HepG2 (cell line): ENCODE measurements at regions not wholly inside any gene's neighbourhood (a gene's known extent, or its start where the extent isn't known, plus 50 kb on each side); places are given as distances from the start of the nearest gene placed in this dataset.
A peak's percentile ranks its signal among the peaks of the same experiment; 100 is the strongest.

Experiments
- FOXK1 ChIP-seq: sonication (generic); formaldehyde crosslinking; IDR thresholded peaks from 2 replicates; pipeline ENCODE4 v1.4.0; 2020; ENCODE audit warnings: low read depth, missing genetic modification reagents, borderline replicate concordance
- GPN1 ChIP-seq: sonication (generic); formaldehyde crosslinking; IDR thresholded peaks from 2 replicates; pipeline ENCODE4 v1.5.1; 2020; ENCODE audit warnings: missing genetic modification reagents, borderline replicate concordance
- HHEX ChIP-seq: IDR thresholded peaks from 2 replicates; pipeline ENCODE4 v1.6.1; 2016; ENCODE audit warnings: control low read depth
- KLF13 ChIP-seq: sonication (generic); formaldehyde crosslinking; IDR thresholded peaks from 2 replicates; pipeline ENCODE4 v1.4.0; 2020; ENCODE audit warnings: mild to moderate bottlenecking, missing genetic modification reagents
- MAF1 ChIP-seq: sonication (generic); formaldehyde crosslinking; IDR thresholded peaks from 2 replicates; pipeline ENCODE4 v1.5.0; 2020; ENCODE audit warnings: missing genetic modification reagents, borderline replicate concordance
- MAX ChIP-seq: IDR thresholded peaks from 2 replicates; pipeline ENCODE4 v1.6.1; 2012; ENCODE audit warnings: inconsistent platforms
- MLXIP ChIP-seq: sonication (generic); formaldehyde crosslinking; IDR thresholded peaks from 2 replicates; pipeline ENCODE4 v1.9.0; 2021; ENCODE audit warnings: missing genetic modification reagents, borderline replicate concordance
- NR1H2 ChIP-seq: sonication (generic); formaldehyde crosslinking; IDR thresholded peaks from 2 replicates; pipeline ENCODE4 v1.8.1; 2022; ENCODE audit warnings: low read depth, missing genetic modification reagents, borderline replicate concordance
- PHF21A ChIP-seq: sonication (generic); formaldehyde crosslinking; IDR thresholded peaks from 2 replicates; pipeline ENCODE4 v1.5.0; 2020; ENCODE audit warnings: mild to moderate bottlenecking, missing genetic modification reagents
- SNAPC2 ChIP-seq: sonication (generic); formaldehyde crosslinking; IDR thresholded peaks from 2 replicates; pipeline ENCODE4 v1.8.1; 2022; ENCODE audit warnings: mild to moderate bottlenecking, missing genetic modification reagents
- SUZ12 ChIP-seq: fragments of 150-350 bp; IDR thresholded peaks from 2 replicates; pipeline ENCODE4 v1.6.1; 2014; ENCODE audit warnings: low read depth, low read length
- TEF ChIP-seq: sonication (generic); formaldehyde crosslinking; IDR thresholded peaks from 2 replicates; pipeline ENCODE4 v1.5.0; 2020; ENCODE audit warnings: missing genetic modification reagents
- ZHX2 ChIP-seq, 2 experiments: sonication (generic) in 1 of 2; formaldehyde crosslinking in 1 of 2; IDR thresholded peaks; 2 replicates each; pipeline versions ENCODE4 v1.6.1 to v1.9.0; 2014 to 2022; ENCODE audit warnings: antibody characterized with exemption in 1 of 2, borderline replicate concordance in 1 of 2, inconsistent platforms in 1 of 2, low read depth in 1 of 2, missing genetic modification reagents in 1 of 2
- ZNF260 ChIP-seq: sonication (generic); formaldehyde crosslinking; IDR thresholded peaks from 2 replicates; pipeline ENCODE4 v1.4.0; 2020; ENCODE audit warnings: missing genetic modification reagents, low read depth, mild to moderate bottlenecking, borderline replicate concordance
- ZNF878 ChIP-seq: sonication (generic); formaldehyde crosslinking; IDR thresholded peaks from 2 replicates; pipeline ENCODE4 v1.8.1; 2023; ENCODE audit warnings: mild to moderate bottlenecking, missing genetic modification reagents, moderate library complexity
- TF ChIP-seq, protein P1 (sequence below): sonication (generic); formaldehyde crosslinking; IDR thresholded peaks from 2 replicates; pipeline ENCODE4 v1.4.0; 2020; ENCODE audit warnings: mild to moderate bottlenecking, missing genetic modification reagents

- TF ChIP-seq, protein P1, sequence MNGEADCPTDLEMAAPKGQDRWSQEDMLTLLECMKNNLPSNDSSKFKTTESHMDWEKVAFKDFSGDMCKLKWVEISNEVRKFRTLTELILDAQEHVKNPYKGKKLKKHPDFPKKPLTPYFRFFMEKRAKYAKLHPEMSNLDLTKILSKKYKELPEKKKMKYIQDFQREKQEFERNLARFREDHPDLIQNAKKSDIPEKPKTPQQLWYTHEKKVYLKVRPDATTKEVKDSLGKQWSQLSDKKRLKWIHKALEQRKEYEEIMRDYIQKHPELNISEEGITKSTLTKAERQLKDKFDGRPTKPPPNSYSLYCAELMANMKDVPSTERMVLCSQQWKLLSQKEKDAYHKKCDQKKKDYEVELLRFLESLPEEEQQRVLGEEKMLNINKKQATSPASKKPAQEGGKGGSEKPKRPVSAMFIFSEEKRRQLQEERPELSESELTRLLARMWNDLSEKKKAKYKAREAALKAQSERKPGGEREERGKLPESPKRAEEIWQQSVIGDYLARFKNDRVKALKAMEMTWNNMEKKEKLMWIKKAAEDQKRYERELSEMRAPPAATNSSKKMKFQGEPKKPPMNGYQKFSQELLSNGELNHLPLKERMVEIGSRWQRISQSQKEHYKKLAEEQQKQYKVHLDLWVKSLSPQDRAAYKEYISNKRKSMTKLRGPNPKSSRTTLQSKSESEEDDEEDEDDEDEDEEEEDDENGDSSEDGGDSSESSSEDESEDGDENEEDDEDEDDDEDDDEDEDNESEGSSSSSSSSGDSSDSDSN = no peak
- 0 out of 2 replicates have a peak, but pooled peaks have one; percentile 14 for TF ChIP-seq MAX
- TF ChIP-seq ZNF878 (CRISPR knock-in tag) = no peak
- no peak for TF ChIP-seq SUZ12
- TF ChIP-seq MAF1 (CRISPR knock-in tag) = no peak
- no peak for TF ChIP-seq GPN1 (CRISPR knock-in tag)
- no peak for TF ChIP-seq TEF (CRISPR knock-in tag)
- TF ChIP-seq KLF13 (CRISPR knock-in tag) = no peak
- TF ChIP-seq ZNF260 (CRISPR knock-in tag) = no peak
- TF ChIP-seq ZHX2 (IDR thresholded peaks at IDR 0.05; ENCODE audit: low read depth) = no peak
- no peak for TF ChIP-seq ZHX2 (CRISPR knock-in tag; IDR thresholded peaks at IDR 0.05; ENCODE audit: borderline replicate concordance)
- TF ChIP-seq NR1H2 = no peak
- no peak for TF ChIP-seq FOXK1 (CRISPR knock-in tag)
- TF ChIP-seq HHEX (CRISPR knock-in tag) = no peak
- no peak for TF ChIP-seq SNAPC2 (CRISPR knock-in tag)
- no peak for TF ChIP-seq MLXIP (CRISPR knock-in tag)
- TF ChIP-seq PHF21A = peak; percentile 77; the same call in 1 of the 2 replicates
Measured at GRCh38 chr2:64404002-64404731, 49.8 kb upstream of the LGALSL start (continued).
